Left colon (tissue), 2 donors: ENCODE measurements at regions not wholly inside any gene's neighbourhood (a gene's known extent, or its start where the extent isn't known, plus 50 kb on each side); places are given as distances from the start of the nearest gene placed in this dataset.
A peak's percentile ranks its signal among the peaks of the same experiment; 100 is the strongest.
"Not testable (repeated sequence)": the region's sequence is repeated elsewhere in the genome, so short reads cannot be mapped to it uniquely, and the experiment has no call there.

Source experiments
- ATAC-seq: fragments of 200-7000 bp; cut with Tn5 transposase; one replicate; pipeline ENCODE4 v1.9.1; 2020; ENCODE audit warnings: mild to moderate bottlenecking, moderate library complexity
- DNase-seq, 2 donors: peaks; one replicate each; pipeline ENCODE4 v3.0.0-alpha.2; 2020
- intact Hi-C, 2 donors: fragments of 100-400 bp; cut with DNase I in 1 of 2; cut with micrococcal nuclease in 1 of 2; formaldehyde crosslinking; loops; one replicate each; pipeline versions ENCODE4 v1.11.2 to v1.14.0; 2022; cut with DNase I, micrococcal nuclease
- donor health status: DM: no; HTN: no; CAD: no.
- donor health status: DM: yes; HTN: yes; CAD: no.

DNA sequence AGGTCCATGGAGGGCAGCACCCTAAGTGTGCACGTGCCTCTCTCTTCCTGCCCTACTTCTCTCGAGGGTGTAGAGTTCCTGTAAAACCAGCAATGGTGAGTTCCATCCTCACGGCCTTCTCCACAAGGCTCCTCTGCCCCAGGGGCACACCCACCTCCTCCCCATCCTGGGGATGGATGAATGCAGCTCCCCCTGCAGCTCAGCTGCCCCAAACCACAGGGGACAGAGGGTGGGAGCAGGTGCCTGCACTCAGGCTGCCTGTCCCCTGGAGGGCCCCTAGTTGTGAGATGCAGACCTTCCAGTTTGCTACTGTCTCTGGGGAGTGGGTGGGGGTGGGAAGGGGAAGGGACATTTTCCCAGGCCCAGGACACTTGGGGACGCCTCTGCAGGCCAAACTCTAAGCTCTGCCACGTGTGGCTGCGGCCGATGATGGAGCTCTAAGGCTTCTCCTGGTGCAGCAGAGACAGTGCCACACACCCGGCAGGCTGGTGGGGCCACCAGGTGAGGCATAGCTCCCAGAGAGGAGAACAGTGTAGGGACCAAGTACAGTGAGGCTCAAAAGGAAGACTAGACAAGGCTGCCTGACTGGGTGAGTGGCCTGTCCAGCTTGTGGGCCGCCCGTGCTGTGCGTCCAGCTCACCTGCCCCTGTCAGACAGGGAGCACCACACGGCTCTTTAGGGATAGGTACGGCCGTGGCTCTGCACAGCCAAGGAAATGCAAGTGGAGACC is 540.9 kb downstream of the TBC1D22A start:
- intact Hi-C loops: no loop called here
- DNase-seq (no peak), ATAC-seq (no peak)

DNA sequence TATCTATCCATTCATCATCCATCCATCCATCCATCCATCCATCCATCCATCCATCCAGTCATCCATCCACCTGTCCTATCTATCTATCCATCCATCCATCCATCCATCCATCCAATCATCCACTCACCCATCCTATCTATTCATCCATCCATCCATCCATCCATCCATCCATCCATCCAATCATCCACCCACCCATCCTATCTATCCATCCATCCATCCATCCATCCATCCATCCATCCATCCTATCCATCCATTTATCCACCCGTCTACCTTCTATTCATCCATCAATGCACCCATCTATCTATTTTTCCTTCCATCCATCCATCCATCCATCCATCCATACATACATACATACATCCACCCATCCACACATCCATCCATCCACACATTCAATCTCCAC is 540.1 kb downstream of the TBC1D22A start:
- intact Hi-C loops, ATAC-seq: not testable (repeated sequence)

GRCh38 chr22:47301820-47302475 is 539.5 kb downstream of the TBC1D22A start:
- ATAC-seq: no peak
- intact Hi-C loops: no loop called here
- no peak for DNase-seq

More for the DNA sequence above, 540.1 kb downstream of the TBC1D22A start:
- DNase-seq: not testable (repeated sequence)

DNA sequence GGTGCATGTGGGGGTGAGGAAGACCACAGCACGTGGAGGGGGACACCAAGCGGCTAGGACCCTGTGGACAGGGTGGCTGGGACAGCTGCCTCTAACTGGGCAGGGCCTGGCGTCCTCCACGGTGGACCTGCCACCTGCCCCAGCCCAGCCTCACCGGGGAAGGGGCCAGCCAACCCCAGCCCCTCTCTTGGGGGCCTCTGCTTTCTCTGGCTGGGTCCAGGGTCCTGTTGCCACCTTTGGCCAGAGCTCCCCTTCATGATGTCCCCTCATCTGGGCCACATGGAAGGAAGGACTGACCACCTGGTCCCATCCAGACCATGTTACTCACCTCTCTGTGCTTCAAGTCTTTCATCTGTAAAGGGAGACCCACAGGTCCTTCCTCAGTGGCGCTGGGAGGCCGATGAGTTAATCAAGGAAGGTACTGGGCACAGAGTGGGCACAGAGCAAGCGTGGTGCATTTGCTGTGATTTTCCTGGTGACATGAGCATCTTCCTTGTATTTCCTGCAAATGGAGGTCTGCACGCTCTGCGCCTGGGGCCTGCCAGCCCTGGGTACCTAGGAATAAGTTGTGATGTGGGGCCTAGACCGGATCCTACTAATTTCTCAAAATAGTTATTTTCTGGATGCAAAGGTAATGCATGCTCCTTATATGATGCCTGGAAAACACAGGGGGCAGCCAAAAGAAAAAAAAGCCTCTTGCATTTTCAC is 538.4 kb downstream of the TBC1D22A start:
- DNase-seq (no peak), ATAC-seq (no peak)

DNA sequence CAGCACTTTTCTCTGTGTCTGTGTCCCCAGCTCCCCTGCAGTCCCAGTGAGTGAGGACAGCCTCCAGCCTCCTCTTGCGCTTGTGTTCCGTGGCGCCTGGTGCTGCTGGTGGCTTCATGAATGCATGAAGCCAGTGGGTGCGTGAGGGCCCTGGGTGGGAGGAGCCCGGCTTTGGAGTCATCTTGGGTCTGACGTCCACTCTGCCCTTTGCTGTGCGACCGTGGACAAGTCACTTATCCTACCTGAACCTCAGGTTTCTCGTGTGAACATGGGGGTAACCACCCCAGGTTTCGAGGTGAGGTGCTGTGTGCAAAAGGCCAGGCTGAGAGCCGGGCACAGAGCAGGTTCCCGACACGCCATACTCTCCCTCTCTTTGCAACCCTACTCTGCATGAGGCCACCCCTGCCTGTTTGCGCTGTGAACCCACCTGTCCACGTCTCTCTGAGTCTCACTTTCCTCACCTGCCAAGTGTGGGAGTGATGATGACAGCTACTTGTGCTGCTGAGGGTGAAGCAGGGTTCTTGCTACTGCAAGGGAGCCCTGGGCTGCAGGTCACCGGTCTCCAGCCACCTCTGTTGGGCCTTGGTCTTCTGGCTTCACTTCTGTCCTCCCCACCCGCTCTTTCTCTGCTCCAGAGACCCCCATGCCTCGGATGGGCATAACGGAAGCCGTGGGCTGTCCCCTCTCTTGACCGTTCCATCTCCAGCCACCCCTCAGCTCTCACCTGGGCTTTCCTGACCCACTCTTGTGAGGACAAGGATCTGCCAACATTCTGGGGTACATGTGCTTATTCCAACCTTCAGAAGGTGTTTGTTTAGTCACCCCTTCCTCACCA is 537.6 kb downstream of the TBC1D22A start:
- ATAC-seq (no peak), DNase-seq (no peak)
- intact Hi-C loops: no loop called here

More for the DNA sequence above, 538.4 kb downstream of the TBC1D22A start:
- intact Hi-C loops: no loop called here

- intact Hi-C loops: no loop called here
- ATAC-seq (no peak), DNase-seq (no peak)
Measured at GRCh38 chr22:47299211-47299862, 536.9 kb downstream of the TBC1D22A start.

GRCh38 chr22:47298017-47298785 is 535.8 kb downstream of the TBC1D22A start:
- ATAC-seq (no peak), DNase-seq (no peak)
- intact Hi-C loops: no loop called here

DNA sequence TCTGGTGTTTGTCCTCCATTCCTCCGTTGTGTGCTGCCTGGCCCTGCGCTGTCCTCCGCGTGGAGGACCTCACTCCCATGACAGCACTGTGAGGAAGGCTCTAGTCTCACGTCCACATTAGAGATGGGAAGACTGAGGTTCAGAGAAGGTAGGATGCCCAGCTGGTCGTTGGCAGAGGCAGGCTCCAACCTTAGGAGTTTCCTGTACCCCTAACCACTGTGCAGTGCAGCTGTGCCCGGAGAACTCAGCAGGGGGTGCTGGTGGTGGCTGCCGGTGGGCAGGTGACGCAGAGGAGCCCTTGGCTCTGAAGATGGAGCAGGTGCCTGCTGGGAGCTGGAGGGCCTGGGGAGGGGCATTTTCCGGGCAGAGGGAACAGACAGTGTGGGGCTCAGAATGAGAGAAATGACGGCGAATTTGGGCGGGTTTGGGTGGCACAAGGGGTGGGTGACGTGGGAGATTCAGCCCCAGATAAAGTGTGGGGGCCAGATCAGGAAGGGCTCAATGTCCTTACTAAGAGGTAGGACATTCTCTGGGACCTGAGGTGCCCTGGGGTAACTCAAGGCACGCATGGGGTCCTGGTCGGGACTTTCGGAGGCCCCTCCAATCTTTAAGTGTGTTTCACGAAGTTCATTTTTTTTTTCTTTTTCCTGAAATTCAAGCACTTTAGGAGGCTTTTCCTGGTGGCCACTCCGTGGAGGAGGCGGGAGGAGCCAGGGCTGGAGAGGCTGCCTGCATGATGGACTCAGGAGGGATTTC is 535.0 kb downstream of the TBC1D22A start:
- ATAC-seq (no peak), DNase-seq (no peak)
- intact Hi-C loops: no loop called here

GRCh38 chr22:47296405-47297260 is 534.2 kb downstream of the TBC1D22A start:
- ATAC-seq (no peak), DNase-seq (no peak)
- intact Hi-C loops: no loop called here

DNA sequence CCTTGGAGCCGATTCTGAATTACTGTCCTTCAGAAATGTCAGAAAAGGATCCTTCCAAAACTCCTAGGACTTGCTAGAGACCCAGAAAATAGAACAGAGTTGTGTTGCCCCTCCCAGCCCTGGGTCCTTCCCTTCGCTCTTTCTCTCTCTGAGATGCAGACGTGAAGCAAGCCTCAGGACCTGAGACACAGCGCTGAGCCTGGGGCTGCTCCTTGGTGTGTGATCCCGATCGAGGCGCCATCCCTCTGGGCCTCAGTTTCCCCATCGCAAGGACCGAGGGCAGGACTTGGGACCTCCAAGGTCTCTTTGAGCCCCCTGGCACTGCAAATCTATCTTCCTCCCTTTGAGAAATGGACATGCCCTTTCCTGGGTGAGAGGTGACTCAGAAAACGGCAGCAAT is 533.5 kb downstream of the TBC1D22A start:
- intact Hi-C loops: no loop called here
- DNase-seq (no peak), ATAC-seq (no peak)

DNA sequence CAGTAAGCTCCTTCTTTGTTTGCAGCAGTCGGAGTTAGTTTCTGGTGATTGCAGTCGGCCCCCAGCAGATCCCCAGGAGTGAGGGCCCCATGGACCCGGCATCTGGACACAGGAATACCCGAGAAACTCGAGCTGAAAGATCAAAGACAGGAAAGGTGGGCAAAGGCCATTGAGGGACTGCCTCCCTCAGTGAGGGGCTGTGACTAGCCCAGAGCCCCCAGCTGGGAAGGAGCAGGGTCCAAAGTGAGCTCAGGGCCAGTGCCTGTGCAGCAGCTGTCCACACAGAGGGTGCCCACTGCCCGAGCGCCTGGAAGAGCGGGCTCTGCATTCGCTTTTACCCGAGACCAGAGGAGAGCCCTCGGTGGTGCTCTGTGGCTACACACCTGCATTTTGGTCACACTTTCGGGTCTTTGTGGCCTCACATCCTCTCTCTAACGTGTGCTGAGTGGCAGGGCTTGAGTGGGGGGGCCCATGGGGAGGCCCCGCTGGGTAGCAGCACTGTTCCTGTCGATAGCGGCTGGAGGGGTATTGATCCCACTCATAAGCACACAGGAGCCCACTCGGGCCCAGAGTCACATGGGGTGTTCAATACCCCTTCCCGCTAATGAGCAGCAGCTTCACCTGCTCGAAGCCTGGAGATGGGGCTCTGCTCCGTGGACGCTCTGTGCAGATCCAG is 532.9 kb downstream of the TBC1D22A start:
- no peak for DNase-seq
- intact Hi-C loops: no loop called here
- no peak for ATAC-seq

DNA sequence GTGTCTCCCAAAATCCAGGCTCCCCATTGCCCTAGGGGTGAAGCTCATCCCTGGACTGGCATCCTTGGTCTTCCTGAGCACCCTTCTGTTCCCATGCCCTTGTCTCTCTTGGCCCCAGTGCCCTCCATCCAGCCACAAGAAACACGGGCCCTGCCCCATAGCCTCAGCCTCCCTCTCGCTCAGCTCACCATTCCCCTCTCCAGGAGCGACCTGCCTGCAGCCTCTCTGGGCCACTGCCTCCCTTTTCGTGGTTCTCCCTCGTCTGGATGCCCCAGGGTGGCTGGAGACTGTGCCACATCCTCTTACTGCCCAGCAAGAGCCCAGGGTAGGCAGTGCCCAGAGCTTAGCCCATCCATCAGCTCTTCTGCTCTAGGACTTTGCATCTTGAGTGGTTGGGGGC is 532.1 kb downstream of the TBC1D22A start:
- ATAC-seq (no peak), DNase-seq (no peak)
- intact Hi-C loops: no loop called here

GRCh38 chr22:47294222-47294532 is 531.7 kb downstream of the TBC1D22A start:
- intact Hi-C loops: no loop called here
- ATAC-seq: peak; percentile 22
- no peak for DNase-seq

GRCh38 chr22:47293368-47294221 is 531.1 kb downstream of the TBC1D22A start:
- intact Hi-C loops: no loop called here
- DNase-seq: no peak
- no peak for ATAC-seq
